Upper lobe of right lung (tissue), 1 donor: ENCODE measurements at regions not wholly inside any gene's neighbourhood (a gene's known extent, or its start where the extent isn't known, plus 50 kb on each side); places are given as distances from the start of the nearest gene placed in this dataset.

Experiments
- ATAC-seq: fragments of 200-7000 bp; cut with Tn5 transposase; one replicate; pipeline ENCODE4 v1.9.1; 2020; ENCODE audit warnings: mild to moderate bottlenecking, moderate library complexity
- DNase-seq: peaks from one replicate; pipeline ENCODE4 v3.0.0-alpha.2; 2020
- H3K27ac ChIP-seq: fragments of 200-600 bp; one replicate; pipeline ENCODE4 v1.8.0; 2022
- H3K27me3 ChIP-seq: fragments of 200-600 bp; one replicate; pipeline ENCODE4 v1.8.0; 2022; ENCODE audit warnings: mild to moderate bottlenecking
- H3K36me3 ChIP-seq: fragments of 200-600 bp; one replicate; pipeline ENCODE4 v1.8.0; 2022
- H3K4me1 ChIP-seq: fragments of 200-600 bp; one replicate; pipeline ENCODE4 v1.8.0; 2022
- H3K4me3 ChIP-seq: fragments of 200-600 bp; one replicate; pipeline ENCODE4 v1.8.0; 2022; ENCODE audit warnings: mild to moderate bottlenecking
- H3K9me3 ChIP-seq: fragments of 200-600 bp; one replicate; pipeline ENCODE4 v1.8.0; 2022
- intact Hi-C: fragments of 100-400 bp; cut with DNase I; formaldehyde crosslinking; loops from one replicate; pipeline ENCODE4 v1.11.0; 2022
- TF ChIP-seq, protein P1 (sequence below): fragments of 200-600 bp; IDR thresholded peaks from one replicate; pipeline ENCODE4 v1.8.0; 2022; ENCODE audit warnings: antibody characterized with exemption
- donor health status: DM: no; HTN: yes; CAD: no; lungs with severe emphysema.

DNA sequence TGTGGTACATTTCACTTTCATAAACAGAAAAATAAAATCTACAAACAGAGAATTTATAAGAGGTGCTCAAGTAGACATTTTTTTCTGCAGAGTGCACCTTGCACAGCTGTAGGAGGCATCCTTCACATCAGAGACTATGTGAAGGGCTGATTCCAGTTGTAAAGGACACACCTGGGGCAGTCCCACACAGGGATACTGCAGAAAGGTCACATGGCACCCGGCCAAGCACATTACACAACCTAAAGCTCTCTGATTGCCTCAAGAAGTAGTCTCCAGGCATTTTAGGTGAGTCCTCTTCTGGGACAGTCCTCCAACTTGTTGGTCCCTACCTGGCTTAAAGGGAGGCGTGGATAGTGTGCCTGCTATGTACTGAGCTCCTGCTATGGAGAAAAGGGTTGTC is 502.9 kb upstream of the NOX3 start:
- Histone ChIP-seq H3K27ac (no peak overlapping the region), H3K9me3 (no peaks in the 10 kb centered on the region), H3K4me1 (no peaks in the 10 kb centered on the region), H3K4me3 (no peak overlapping the region), H3K27me3 (no peaks in the 10 kb centered on the region), H3K36me3 (no peaks in the 10 kb centered on the region)
- peak; percentile 32 for ATAC-seq
- intact Hi-C loops: no loop called here
- DNase-seq: no peak
- TF ChIP-seq, protein P1, sequence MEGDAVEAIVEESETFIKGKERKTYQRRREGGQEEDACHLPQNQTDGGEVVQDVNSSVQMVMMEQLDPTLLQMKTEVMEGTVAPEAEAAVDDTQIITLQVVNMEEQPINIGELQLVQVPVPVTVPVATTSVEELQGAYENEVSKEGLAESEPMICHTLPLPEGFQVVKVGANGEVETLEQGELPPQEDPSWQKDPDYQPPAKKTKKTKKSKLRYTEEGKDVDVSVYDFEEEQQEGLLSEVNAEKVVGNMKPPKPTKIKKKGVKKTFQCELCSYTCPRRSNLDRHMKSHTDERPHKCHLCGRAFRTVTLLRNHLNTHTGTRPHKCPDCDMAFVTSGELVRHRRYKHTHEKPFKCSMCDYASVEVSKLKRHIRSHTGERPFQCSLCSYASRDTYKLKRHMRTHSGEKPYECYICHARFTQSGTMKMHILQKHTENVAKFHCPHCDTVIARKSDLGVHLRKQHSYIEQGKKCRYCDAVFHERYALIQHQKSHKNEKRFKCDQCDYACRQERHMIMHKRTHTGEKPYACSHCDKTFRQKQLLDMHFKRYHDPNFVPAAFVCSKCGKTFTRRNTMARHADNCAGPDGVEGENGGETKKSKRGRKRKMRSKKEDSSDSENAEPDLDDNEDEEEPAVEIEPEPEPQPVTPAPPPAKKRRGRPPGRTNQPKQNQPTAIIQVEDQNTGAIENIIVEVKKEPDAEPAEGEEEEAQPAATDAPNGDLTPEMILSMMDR: no peak

DNA sequence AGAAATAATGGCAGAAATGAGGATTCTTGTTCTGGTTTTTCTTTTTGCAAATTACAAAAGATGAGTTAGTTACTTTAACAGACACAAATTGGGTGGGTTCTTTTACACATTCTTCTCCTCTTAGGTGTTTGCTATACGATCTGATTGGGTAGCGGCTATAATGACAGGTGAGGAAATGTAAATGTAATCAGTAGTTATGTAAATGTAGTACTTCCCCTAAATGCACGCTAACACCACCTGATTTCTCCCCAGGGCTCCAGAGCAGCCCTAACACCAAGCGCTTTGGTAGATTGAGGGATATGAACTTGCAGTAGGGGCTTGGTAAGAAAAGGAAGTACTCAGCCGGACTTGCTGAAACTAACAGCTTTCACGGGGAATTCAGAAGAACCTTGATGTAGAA is 499.4 kb upstream of the NOX3 start:
- H3K9me3 ChIP-seq: no peaks in the 10 kb centered on the region
- intact Hi-C loops: no loop called here
- no peaks in the 10 kb centered on the region for H3K4me1 ChIP-seq
- H3K27ac ChIP-seq: no peak overlapping the region
- H3K36me3 ChIP-seq: no peaks in the 10 kb centered on the region
- TF ChIP-seq, protein P1: no peak
- ATAC-seq: no peak
- no peaks in the 10 kb centered on the region for H3K27me3 ChIP-seq
- H3K4me3 ChIP-seq: no peak overlapping the region
- DNase-seq: no peak

DNA sequence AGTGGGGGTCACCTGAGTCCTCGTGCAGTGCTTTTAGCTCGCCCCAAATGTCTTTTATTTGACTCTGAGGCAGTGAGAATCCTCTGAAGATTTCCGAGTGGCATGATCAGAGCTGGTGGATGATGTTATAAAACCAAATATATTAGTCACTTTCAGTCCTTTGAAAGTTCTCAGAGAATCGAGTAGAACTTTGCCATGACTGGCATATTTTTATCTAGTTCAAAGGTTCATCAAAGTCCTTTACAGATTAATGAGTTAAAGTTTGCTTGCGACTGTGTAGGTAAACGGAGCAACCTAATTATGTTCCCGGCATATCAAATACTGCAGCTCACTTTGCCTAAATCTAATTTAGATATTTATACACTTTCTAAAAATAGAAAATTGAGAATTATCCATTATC is 498.5 kb upstream of the NOX3 start:
- no peaks in the 10 kb centered on the region for H3K36me3 ChIP-seq
- no peaks in the 10 kb centered on the region for H3K27me3 ChIP-seq
- intact Hi-C loops: no loop called here
- H3K4me3 ChIP-seq: no peak overlapping the region
- ATAC-seq (no peak), DNase-seq (no peak)
- TF ChIP-seq, protein P1: no peak
- H3K4me1 ChIP-seq: no peaks in the 10 kb centered on the region
- H3K27ac ChIP-seq: no peak overlapping the region
- H3K9me3 ChIP-seq: no peaks in the 10 kb centered on the region

DNA sequence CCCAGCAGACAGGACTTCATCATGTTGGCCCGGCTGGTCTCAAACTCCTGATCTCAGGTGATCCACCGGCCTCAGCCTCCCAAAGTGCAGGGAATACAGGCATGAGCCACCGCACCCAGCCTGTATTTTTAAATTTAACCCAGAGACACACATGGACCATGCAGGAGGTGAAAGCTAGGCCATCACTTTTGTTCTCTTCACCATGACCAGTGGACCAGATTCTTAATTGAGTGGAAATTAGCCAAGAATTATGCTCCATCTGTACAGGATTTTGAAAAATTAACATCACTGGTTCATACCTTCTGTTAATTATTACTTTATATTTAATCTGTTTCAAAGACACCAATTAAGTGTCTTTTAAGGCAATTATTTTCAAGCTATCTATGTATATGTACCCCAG is 493.6 kb upstream of the NOX3 start:
- H3K4me3 ChIP-seq: no peak overlapping the region
- TF ChIP-seq, protein P1: no peak
- intact Hi-C loops: no loop called here
- ATAC-seq (no peak), DNase-seq (no peak)
- H3K36me3 ChIP-seq: no peaks in the 10 kb centered on the region
- peaks cover 9% of the 10 kb centered on the region for H3K9me3 ChIP-seq
- no peak overlapping the region for H3K27ac ChIP-seq
- H3K4me1 ChIP-seq: no peaks in the 10 kb centered on the region
- H3K27me3 ChIP-seq: no peaks in the 10 kb centered on the region

DNA sequence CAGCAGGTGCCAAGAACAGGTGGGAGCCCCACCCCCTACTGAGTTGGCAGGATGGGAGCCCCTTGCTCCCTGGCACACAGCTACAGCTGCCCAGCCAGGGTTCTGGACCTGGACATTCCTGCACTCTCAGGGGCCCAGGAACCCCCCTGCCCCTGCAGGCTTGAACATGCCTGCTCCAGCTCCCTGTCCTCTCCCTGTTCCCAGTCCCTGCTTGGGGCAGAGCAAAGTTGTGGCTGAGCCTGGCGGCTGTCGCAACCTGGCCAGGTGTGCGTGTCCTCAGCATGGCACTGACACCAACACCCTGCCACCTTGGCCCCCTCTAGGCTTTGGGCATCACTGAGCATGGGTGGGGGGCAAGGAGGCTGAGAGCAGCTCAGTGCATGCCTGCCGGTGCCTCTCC is 491.2 kb upstream of the NOX3 start:
- H3K9me3 ChIP-seq: peaks cover 9% of the 10 kb centered on the region
- intact Hi-C loops: no loop called here

GRCh38 chr6:155943635-155944034 is 488.0 kb upstream of the NOX3 start:
- Histone ChIP-seq H3K27me3 (no peaks in the 10 kb centered on the region), H3K36me3 (no peaks in the 10 kb centered on the region), H3K4me1 (no peaks in the 10 kb centered on the region), H3K4me3 (no peak overlapping the region), H3K27ac (no peak overlapping the region), H3K9me3 (peaks cover 9% of the 10 kb centered on the region)
- TF ChIP-seq, protein P1: no peak
- ATAC-seq: no peak
- DNase-seq: no peak
- intact Hi-C loops: no loop called here

More for the DNA sequence above, 491.2 kb upstream of the NOX3 start:
- H3K4me1 ChIP-seq: no peaks in the 10 kb centered on the region
- ATAC-seq (peak; percentile 36), DNase-seq (no peak)
- H3K27ac ChIP-seq: no peak overlapping the region
- no peaks in the 10 kb centered on the region for H3K36me3 ChIP-seq
- TF ChIP-seq, protein P1: no peak
- H3K4me3 ChIP-seq: no peak overlapping the region
- H3K27me3 ChIP-seq: no peaks in the 10 kb centered on the region
